KG1 (cell line): ENCODE measurements at regions not wholly inside any gene's neighbourhood (a gene's known extent, or its start where the extent isn't known, plus 50 kb on each side); places are given as distances from the start of the nearest gene placed in this dataset.
"Not testable (repeated sequence)": the region's sequence is repeated elsewhere in the genome, so short reads cannot be mapped to it uniquely, and the experiment has no call there.

Experiments used
- DNase-seq: peaks from one replicate; lab custom pipeline; 2025; lab: John Stamatoyannopoulos, UW

GRCh38 chr14:30309405-30309804 lies 249.6 kb upstream of the G2E3 start:
- no peak for DNase-seq

GRCh38 chr14:30312214-30312613 lies 246.7 kb upstream of the G2E3 start:
- no peak for DNase-seq

GRCh38 chr14:30317729-30318128 lies 241.2 kb upstream of the G2E3 start:
- DNase-seq = no peak

- no peak for DNase-seq
Measured at GRCh38 chr14:30322819-30323218, 236.1 kb upstream of the G2E3 start.

GRCh38 chr14:30330033-30330432 lies 228.9 kb upstream of the G2E3 start:
- DNase-seq = no peak

GRCh38 chr14:30330445-30330844 lies 228.5 kb upstream of the G2E3 start:
- no peak for DNase-seq

- no peak for DNase-seq
Measured at GRCh38 chr14:30331030-30331429, 227.9 kb upstream of the G2E3 start.

- DNase-seq = no peak
Measured at GRCh38 chr14:30332374-30332773, 226.6 kb upstream of the G2E3 start.

- no peak for DNase-seq
Measured at GRCh38 chr14:30333934-30334333, 225.0 kb upstream of the G2E3 start.

- no peak for DNase-seq
Measured at GRCh38 chr14:30337456-30337855, 221.5 kb upstream of the G2E3 start.

GRCh38 chr14:30339311-30339901 lies 219.6 kb upstream of the G2E3 start:
- no peak for DNase-seq

GRCh38 chr14:30340495-30340894 lies 218.5 kb upstream of the G2E3 start:
- no peak for DNase-seq

- no peak for DNase-seq
Measured at GRCh38 chr14:30345511-30345910, 213.4 kb upstream of the G2E3 start.

GRCh38 chr14:30348445-30348844 lies 210.5 kb upstream of the G2E3 start:
- DNase-seq = no peak

- no peak for DNase-seq
Measured at GRCh38 chr14:30349520-30349919, 209.4 kb upstream of the G2E3 start.

- DNase-seq = no peak
Measured at GRCh38 chr14:30354439-30354838, 204.5 kb upstream of the G2E3 start.

GRCh38 chr14:30355431-30355913 lies 203.5 kb upstream of the G2E3 start:
- no peak for DNase-seq

- DNase-seq = no peak
Measured at GRCh38 chr14:30356438-30357202, 202.3 kb upstream of the G2E3 start.

GRCh38 chr14:30357791-30358190 lies 201.2 kb upstream of the G2E3 start:
- no peak for DNase-seq

- DNase-seq = no peak
Measured at GRCh38 chr14:30362369-30363218, 196.4 kb upstream of the G2E3 start.

GRCh38 chr14:30363219-30363880 lies 195.6 kb upstream of the G2E3 start:
- DNase-seq = not testable (repeated sequence)

- no peak for DNase-seq
Measured at GRCh38 chr14:30369502-30370180, 189.3 kb upstream of the G2E3 start.
